AG10803 (cell line): ENCODE measurements at regions not wholly inside any gene's neighbourhood (a gene's known extent, or its start where the extent isn't known, plus 50 kb on each side); places are given as distances from the start of the nearest gene placed in this dataset.
"Not testable (repeated sequence)": the region's sequence is repeated elsewhere in the genome, so short reads cannot be mapped to it uniquely, and the experiment has no call there.

Experiments used
- DNase-seq: peaks from one replicate; pipeline ENCODE4 v3.0.0; 2010; ENCODE audit warnings: low read depth
- H3K4me3 ChIP-seq: 2 replicates; pipeline ENCODE4 v1.5.1; 2011; ENCODE audit warnings: mild to moderate bottlenecking, low read length, control low read depth
- TF ChIP-seq, protein P1 (sequence below): conservative IDR thresholded peaks from 2 replicates; pipeline ENCODE4 v1.5.1; 2011; ENCODE audit warnings: mild to moderate bottlenecking, low read length, control low read depth, inconsistent platforms

DNA sequence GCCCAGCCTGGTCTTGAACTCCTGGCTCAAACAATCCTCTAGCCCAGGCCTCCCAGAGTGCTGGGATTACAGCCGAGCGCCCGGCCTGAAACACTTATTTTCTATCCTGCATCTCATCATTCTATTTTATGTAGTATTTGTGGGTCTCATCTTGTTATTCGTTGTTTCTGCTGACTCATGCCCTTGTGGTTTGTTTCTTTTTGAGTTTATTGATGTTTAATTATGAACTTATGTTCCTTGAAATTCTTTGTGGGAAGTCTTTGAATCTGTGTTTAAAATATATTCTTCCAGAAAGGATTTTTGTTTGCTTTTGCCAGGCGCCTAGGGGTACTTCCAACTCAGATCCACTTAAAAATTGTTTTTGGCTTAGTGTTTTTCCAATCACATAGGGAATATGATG, 78.3 kb upstream of the C15orf39 start:
- no peak overlapping the region for H3K4me3 ChIP-seq
- TF ChIP-seq, protein P1, sequence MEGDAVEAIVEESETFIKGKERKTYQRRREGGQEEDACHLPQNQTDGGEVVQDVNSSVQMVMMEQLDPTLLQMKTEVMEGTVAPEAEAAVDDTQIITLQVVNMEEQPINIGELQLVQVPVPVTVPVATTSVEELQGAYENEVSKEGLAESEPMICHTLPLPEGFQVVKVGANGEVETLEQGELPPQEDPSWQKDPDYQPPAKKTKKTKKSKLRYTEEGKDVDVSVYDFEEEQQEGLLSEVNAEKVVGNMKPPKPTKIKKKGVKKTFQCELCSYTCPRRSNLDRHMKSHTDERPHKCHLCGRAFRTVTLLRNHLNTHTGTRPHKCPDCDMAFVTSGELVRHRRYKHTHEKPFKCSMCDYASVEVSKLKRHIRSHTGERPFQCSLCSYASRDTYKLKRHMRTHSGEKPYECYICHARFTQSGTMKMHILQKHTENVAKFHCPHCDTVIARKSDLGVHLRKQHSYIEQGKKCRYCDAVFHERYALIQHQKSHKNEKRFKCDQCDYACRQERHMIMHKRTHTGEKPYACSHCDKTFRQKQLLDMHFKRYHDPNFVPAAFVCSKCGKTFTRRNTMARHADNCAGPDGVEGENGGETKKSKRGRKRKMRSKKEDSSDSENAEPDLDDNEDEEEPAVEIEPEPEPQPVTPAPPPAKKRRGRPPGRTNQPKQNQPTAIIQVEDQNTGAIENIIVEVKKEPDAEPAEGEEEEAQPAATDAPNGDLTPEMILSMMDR = no peak
- peak; percentile 87 for DNase-seq

- H3K4me3 ChIP-seq, DNase-seq: not testable (repeated sequence)
Measured at GRCh38 chr15:75124278-75124677, 77.4 kb upstream of the C15orf39 start.

DNA sequence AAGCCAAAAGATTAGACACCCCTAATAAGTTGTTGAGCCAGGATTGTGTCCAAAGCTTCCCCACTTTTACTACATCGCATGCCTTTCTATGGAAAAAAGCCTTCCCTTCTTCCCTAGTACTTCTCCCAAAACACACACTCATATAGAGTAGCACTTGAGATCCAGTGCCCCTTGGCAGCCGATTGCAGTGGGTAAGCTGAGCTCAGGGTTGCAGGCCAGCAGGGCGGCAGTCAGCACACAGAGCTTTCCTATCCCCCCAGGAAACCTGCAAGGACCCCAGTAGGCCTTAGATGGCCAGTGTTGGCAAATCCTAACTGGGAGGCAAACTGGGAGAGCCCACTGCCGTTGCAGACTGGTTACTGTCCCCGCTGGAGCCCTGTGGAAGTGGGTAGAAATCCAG, 75.7 kb upstream of the C15orf39 start:
- TF ChIP-seq, protein P1 = no peak
- no peak for DNase-seq
- no peak overlapping the region for H3K4me3 ChIP-seq

GRCh38 chr15:75126864-75127580, 74.7 kb upstream of the C15orf39 start:
- H3K4me3 ChIP-seq = no peak overlapping the region
- TF ChIP-seq, protein P1 = no peak
- no peak for DNase-seq

DNA sequence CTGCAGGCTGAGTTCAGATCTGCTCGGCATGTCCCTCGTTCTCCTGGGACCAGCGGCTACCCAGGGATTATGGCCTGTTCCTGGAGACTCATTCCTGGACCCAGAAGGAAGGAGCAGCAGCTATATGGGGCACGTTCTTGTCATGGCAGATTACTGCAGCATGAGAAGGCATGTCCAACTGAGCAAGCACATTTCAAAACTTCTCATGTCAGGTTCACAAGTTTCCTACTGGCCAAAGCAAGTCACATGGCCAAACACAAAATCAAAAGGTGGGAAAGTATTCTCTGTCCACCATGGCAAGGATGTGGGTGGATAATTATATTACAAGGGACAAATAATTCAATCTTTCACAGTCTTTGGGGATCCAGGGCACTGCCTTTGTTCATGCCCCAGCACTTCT, 71.9 kb upstream of the C15orf39 start:
- no peak overlapping the region for H3K4me3 ChIP-seq
- DNase-seq = no peak
- TF ChIP-seq, protein P1 = no peak

GRCh38 chr15:75131269-75131643, 70.4 kb upstream of the C15orf39 start:
- TF ChIP-seq, protein P1 = no peak
- DNase-seq = peak; percentile 40
- H3K4me3 ChIP-seq = no peak overlapping the region

DNA sequence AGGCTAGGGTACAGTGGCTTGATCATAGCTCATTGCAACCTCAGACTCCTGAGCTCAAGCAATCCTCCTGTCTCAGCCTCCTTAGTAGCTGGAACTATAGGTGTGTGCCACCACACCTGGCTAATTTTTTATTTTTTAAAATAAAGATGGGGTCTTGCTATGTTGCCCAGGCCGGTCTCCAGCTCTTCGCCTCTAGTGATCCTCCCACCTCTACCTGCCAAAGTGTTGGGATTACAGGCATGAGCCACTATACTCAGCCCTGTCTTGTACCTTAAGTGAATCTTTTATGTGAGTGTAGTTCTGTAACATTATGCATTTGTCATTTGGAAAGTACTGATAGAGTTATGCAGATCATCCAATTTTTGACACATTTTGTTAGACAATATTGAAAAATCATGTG, 66.9 kb upstream of the C15orf39 start:
- no peak overlapping the region for H3K4me3 ChIP-seq
- DNase-seq = no peak
- TF ChIP-seq, protein P1 = no peak
